Transverse colon (tissue), 4 donors: ENCODE measurements at regions not wholly inside any gene's neighbourhood (a gene's known extent, or its start where the extent isn't known, plus 50 kb on each side); places are given as distances from the start of the nearest gene placed in this dataset.

Experiments
- POLR2A ChIP-seq: fragments of 450-650 bp; IDR thresholded peaks from one replicate; pipeline ENCODE4 v1.6.1; 2016; ENCODE audit warnings: antibody characterized with exemption, mild to moderate bottlenecking, moderate library complexity
- POLR2AphosphoS5 ChIP-seq, 3 donors: sonication (generic); formaldehyde crosslinking; IDR thresholded peaks; one replicate each; pipeline ENCODE4 v1.6.1; 2016; ENCODE audit warnings: antibody characterized with exemption in 3 of 3
- TF ChIP-seq, protein P1 (sequence below), 5 experiments: fragments of 200-600 bp in 3 of 5; fragments of 450-650 bp in 2 of 5; sonication (generic) in 3 of 5; IDR thresholded peaks; 1 replicate in 2 of 5; 2 replicates in 3 of 5; pipeline ENCODE4 v1.5.1; 2016 to 2017; ENCODE audit warnings: antibody characterized with exemption in 5 of 5, inconsistent platforms in 3 of 5, mild to moderate bottlenecking in 2 of 5, moderate library complexity in 1 of 5

DNA sequence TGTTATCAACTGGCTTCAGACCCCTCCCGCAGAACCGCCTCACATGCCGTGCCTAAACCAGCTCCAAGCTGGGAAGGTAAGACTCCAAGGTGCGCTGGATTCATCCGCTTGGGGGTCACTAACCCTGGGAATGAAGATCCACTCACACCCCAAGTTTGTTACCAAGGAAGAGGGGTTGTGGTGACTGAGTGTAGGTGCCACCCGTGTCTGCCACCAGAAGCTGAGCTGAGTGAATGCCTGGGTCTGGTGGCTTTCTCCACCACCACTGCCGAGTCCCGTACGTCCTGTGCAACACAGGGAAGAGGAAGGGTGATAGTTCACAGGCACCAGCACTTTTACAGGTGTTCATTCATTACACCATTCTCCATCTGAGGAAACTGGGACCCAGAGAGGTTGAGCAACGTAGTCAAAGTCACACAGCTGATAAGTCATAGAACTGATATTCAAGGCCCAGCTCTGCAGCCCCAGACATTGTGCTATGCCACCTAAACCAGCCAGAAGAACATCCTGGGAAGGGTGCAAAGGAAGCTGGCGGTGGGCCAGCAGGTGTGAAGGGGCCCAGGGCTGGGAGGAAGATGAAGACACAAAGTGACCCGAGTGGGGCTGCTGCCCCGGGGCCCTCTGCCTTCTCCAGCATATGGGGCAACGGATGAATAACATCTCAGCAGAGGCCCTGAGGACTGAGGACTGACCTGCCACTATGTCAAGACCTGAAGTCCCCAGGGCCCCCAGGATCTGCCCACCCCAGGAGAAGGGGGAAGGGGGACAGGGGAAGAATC lies 70.9 kb upstream of the PPP1R26 start:
- TF ChIP-seq POLR2AphosphoS5 (IDR thresholded peaks at IDR 0.05) (no peak), POLR2A (no peak)
- TF ChIP-seq, protein P1, sequence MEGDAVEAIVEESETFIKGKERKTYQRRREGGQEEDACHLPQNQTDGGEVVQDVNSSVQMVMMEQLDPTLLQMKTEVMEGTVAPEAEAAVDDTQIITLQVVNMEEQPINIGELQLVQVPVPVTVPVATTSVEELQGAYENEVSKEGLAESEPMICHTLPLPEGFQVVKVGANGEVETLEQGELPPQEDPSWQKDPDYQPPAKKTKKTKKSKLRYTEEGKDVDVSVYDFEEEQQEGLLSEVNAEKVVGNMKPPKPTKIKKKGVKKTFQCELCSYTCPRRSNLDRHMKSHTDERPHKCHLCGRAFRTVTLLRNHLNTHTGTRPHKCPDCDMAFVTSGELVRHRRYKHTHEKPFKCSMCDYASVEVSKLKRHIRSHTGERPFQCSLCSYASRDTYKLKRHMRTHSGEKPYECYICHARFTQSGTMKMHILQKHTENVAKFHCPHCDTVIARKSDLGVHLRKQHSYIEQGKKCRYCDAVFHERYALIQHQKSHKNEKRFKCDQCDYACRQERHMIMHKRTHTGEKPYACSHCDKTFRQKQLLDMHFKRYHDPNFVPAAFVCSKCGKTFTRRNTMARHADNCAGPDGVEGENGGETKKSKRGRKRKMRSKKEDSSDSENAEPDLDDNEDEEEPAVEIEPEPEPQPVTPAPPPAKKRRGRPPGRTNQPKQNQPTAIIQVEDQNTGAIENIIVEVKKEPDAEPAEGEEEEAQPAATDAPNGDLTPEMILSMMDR (IDR thresholded peaks at IDR 0.05) = no peak
